PC-9 (cell line): ENCODE measurements at regions not wholly inside any gene's neighbourhood (a gene's known extent, or its start where the extent isn't known, plus 50 kb on each side); places are given as distances from the start of the nearest gene placed in this dataset.

Source experiments
- BruUV-seq: library from RNA; stranded (reverse); fragments of 400-500 nt; replicated peaks from 2 replicates; lab custom pipeline; 2021; lab: Mats Ljungman, UMichigan
- CTCF ChIA-PET: fragments of 300-600 bp; sonication (Branson Sonifier 250); formaldehyde crosslinking; loops from one replicate; lab custom pipeline; 2022; ENCODE audit warnings: antibody characterized with exemption; lab: Charles Lee
- POLR2A ChIA-PET: fragments of 300-600 bp; sonication (Branson Sonifier 250); formaldehyde crosslinking; loops from one replicate; lab custom pipeline; 2022; ENCODE audit warnings: antibody characterized with exemption; ENCODE audit not compliant: unreplicated experiment; lab: Charles Lee
- DNase-seq, 2 experiments: peaks; one replicate each; pipeline versions ENCODE4 v3.0.0 to v3.0.0-alpha.2; 2015 to 2022; ENCODE audit warnings: mixed read lengths in 1 of 2
- H2AFZ ChIP-seq: fragments of 200-600 bp; sonication (generic); 2 replicates; pipeline ENCODE4 v1.8.1; 2017; ENCODE audit warnings: antibody characterized with exemption
- H3F3A ChIP-seq: fragments of 200-600 bp; sonication (generic); 2 replicates; pipeline ENCODE4 v1.8.1; 2017; ENCODE audit warnings: antibody characterized with exemption, mild to moderate bottlenecking, low read depth; ENCODE audit not compliant: insufficient read depth
- H3K27ac ChIP-seq: fragments of 200-600 bp; sonication (generic); 2 replicates; pipeline ENCODE4 v1.6.1; 2016; ENCODE audit warnings: mixed run types
- H3K27me3 ChIP-seq: fragments of 200-600 bp; sonication (generic); 2 replicates; pipeline ENCODE4 v1.6.1; 2016; ENCODE audit warnings: low read depth, mixed run types; ENCODE audit not compliant: insufficient read depth
- H3K36me3 ChIP-seq: fragments of 200-600 bp; sonication (generic); 2 replicates; pipeline ENCODE4 v1.6.1; 2016; ENCODE audit warnings: low read depth, mixed run types
- H3K4me1 ChIP-seq: fragments of 200-600 bp; sonication (generic); replicated peaks from 2 replicates; pipeline ENCODE4 v1.6.1; 2016; ENCODE audit warnings: mixed run types; ENCODE audit not compliant: insufficient read depth
- H3K4me2 ChIP-seq: fragments of 200-600 bp; sonication (generic); 2 replicates; pipeline ENCODE4 v1.6.1; 2017; ENCODE audit warnings: mixed run types
- H3K4me3 ChIP-seq: fragments of 200-600 bp; sonication (generic); 2 replicates; pipeline ENCODE4 v1.6.1; 2016; ENCODE audit warnings: mixed run types
- H3K79me2 ChIP-seq: fragments of 200-600 bp; sonication (generic); 2 replicates; pipeline ENCODE4 v1.6.1; 2017; ENCODE audit warnings: low read depth, mixed run types
- H3K9me2 ChIP-seq: fragments of 200-600 bp; sonication (generic); 2 replicates; pipeline ENCODE4 v1.8.1; 2017; ENCODE audit warnings: mild to moderate bottlenecking; ENCODE audit not compliant: insufficient read depth
- H3K9me3 ChIP-seq: fragments of 200-600 bp; sonication (generic); 2 replicates; pipeline ENCODE4 v1.8.1; 2016; ENCODE audit warnings: low read depth; ENCODE audit not compliant: insufficient read depth
- H4K20me1 ChIP-seq: fragments of 200-600 bp; sonication (generic); 2 replicates; pipeline ENCODE4 v1.8.1; 2017; ENCODE audit not compliant: insufficient read depth
- EZH2 ChIP-seq: fragments of 200-600 bp; sonication (generic); IDR thresholded peaks from 2 replicates; pipeline ENCODE4 v1.8.0; 2017; ENCODE audit warnings: antibody characterized with exemption, low read depth
- intact Hi-C: fragments of 100-400 bp; cut with micrococcal nuclease; formaldehyde crosslinking; loops from one replicate; pipeline ENCODE4 v1.10.0; 2022; ENCODE audit not compliant: unreplicated experiment
- TF ChIP-seq, protein P1 (sequence below): fragments of 200-600 bp; sonication (generic); conservative IDR thresholded peaks from 2 replicates; pipeline ENCODE4 v1.6.1; 2017; ENCODE audit warnings: mixed run types, antibody characterized with exemption, mild to moderate bottlenecking, moderate library complexity

DNA sequence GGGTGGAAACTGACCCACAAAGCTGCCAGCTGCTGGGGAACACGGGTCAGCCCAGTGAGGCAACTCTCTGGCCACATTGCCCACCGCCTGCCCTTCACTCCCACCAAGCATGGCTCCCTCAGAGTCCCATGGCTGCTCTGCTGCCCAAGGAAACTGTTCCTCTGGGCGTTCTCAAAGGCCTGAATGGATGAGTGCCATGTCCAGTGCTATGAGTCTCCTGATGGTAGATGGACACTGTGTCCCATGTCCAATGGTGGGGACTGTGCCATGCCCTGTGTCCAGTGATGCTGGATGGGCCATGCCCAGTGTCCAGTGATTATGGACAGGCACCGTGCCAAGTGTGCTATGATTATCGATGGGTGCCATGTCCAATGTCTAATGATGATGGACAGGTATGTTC is 88.8 kb downstream of the ANKRD10 start:
- Histone ChIP-seq H3F3A (no peaks in the 10 kb centered on the region), H3K9me3 (no peaks in the 10 kb centered on the region), H3K79me2 (no peaks in the 10 kb centered on the region), H3K4me1 (no peaks in the 10 kb centered on the region), H4K20me1 (no peaks in the 10 kb centered on the region), H3K27ac (no peak overlapping the region), H3K4me3 (no peak overlapping the region), H3K4me2 (no peak overlapping the region), H3K9me2 (no peaks in the 10 kb centered on the region), H3K27me3 (0 out of 2 replicates have a peak, but pooled peaks cover 6% of the 10 kb centered on the region), H3K36me3 (no peaks in the 10 kb centered on the region), H2AFZ (no peak overlapping the region)
- POLR2A ChIA-PET = no interaction called here
- BruUV-seq = no TSS peak
- intact Hi-C loops = no loop called here
- no peak for TF ChIP-seq EZH2
- TF ChIP-seq, protein P1, sequence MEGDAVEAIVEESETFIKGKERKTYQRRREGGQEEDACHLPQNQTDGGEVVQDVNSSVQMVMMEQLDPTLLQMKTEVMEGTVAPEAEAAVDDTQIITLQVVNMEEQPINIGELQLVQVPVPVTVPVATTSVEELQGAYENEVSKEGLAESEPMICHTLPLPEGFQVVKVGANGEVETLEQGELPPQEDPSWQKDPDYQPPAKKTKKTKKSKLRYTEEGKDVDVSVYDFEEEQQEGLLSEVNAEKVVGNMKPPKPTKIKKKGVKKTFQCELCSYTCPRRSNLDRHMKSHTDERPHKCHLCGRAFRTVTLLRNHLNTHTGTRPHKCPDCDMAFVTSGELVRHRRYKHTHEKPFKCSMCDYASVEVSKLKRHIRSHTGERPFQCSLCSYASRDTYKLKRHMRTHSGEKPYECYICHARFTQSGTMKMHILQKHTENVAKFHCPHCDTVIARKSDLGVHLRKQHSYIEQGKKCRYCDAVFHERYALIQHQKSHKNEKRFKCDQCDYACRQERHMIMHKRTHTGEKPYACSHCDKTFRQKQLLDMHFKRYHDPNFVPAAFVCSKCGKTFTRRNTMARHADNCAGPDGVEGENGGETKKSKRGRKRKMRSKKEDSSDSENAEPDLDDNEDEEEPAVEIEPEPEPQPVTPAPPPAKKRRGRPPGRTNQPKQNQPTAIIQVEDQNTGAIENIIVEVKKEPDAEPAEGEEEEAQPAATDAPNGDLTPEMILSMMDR = no peak
- no peak for DNase-seq
- CTCF ChIA-PET = no interaction called here

DNA sequence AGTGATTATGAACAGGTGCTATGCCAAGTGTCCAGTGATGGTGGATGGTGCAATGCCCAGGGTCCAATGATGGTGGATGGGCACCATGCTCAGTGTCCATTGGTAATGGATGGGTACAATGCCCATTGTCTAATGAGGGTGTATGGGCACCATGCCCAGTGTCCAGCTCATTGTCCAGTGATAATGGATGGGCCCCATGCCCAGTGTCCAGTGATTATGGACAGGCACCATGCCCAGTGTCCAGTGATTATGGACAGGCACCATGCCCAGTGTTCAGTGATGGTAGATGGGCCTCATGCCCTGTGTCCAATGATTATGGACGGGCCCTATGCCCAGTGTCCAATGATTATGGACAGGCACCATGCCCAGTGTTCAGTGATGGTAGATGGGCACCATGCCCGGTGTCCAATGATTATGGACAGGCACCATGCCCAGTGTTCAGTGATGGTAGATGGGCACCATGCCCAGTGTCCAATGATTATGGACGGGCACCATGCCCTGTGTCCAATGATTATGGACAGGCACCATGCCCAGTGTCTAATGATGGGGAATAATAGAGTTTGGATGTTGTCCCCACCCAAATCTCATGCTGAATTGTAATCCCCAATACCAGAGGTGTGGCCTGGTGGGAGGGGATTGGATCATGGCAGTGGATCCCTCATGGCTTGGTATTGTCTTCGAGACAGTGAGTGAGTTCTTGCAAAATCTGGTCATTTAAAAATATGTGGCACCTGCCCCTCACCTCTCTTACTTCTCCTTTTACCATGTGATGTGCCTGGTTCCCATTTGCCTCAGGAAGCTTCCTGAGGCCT is 87.8 kb downstream of the ANKRD10 start:
- intact Hi-C loops = no loop called here
- Histone ChIP-seq H3K36me3 (no peaks in the 10 kb centered on the region), H3K9me2 (no peaks in the 10 kb centered on the region), H3F3A (no peaks in the 10 kb centered on the region), H3K27ac (no peak overlapping the region), H3K79me2 (no peaks in the 10 kb centered on the region), H3K4me1 (no peaks in the 10 kb centered on the region), H3K4me3 (no peak overlapping the region), H3K9me3 (no peaks in the 10 kb centered on the region), H2AFZ (no peak overlapping the region), H3K27me3 (0 out of 2 replicates have a peak, but pooled peaks cover 6% of the 10 kb centered on the region), H4K20me1 (no peaks in the 10 kb centered on the region), H3K4me2 (no peak overlapping the region)
- BruUV-seq = no TSS peak
- DNase-seq = no peak
- TF ChIP-seq, protein P1 = no peak
- no peak for TF ChIP-seq EZH2
- CTCF ChIA-PET = no interaction called here
- POLR2A ChIA-PET = no interaction called here
